GM12801 (cell line): ENCODE measurements at regions not wholly inside any gene's neighbourhood (a gene's known extent, or its start where the extent isn't known, plus 50 kb on each side); places are given as distances from the start of the nearest gene placed in this dataset.

Experiments used
- TF ChIP-seq, protein P1 (sequence below): IDR thresholded peaks from one replicate; pipeline ENCODE4 v1.5.1; 2011; ENCODE audit warnings: control low read depth; ENCODE audit not compliant: insufficient read length; ENCODE audit errors: extremely low read depth

DNA sequence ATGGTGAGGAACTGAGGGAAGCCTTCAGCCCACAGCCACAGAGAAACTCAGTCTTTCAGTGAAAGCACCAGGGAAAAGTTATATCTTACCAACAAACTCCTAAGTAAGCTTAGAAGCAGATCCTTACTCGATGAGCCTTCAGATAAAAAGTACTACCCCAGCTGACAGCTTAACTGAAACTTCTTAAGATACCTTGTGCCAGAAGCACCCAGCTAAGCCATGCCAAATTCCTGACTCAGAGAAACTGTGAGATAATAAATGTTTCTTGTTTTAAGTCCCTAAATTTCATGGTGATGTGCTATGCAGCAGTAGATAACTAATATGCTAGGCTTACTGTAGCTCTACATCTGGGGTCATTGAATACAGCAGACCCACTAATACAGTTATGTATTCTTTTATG lies 2025.0 kb downstream of the LRRC4C start:
- TF ChIP-seq, protein P1, sequence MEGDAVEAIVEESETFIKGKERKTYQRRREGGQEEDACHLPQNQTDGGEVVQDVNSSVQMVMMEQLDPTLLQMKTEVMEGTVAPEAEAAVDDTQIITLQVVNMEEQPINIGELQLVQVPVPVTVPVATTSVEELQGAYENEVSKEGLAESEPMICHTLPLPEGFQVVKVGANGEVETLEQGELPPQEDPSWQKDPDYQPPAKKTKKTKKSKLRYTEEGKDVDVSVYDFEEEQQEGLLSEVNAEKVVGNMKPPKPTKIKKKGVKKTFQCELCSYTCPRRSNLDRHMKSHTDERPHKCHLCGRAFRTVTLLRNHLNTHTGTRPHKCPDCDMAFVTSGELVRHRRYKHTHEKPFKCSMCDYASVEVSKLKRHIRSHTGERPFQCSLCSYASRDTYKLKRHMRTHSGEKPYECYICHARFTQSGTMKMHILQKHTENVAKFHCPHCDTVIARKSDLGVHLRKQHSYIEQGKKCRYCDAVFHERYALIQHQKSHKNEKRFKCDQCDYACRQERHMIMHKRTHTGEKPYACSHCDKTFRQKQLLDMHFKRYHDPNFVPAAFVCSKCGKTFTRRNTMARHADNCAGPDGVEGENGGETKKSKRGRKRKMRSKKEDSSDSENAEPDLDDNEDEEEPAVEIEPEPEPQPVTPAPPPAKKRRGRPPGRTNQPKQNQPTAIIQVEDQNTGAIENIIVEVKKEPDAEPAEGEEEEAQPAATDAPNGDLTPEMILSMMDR, result no peak

DNA sequence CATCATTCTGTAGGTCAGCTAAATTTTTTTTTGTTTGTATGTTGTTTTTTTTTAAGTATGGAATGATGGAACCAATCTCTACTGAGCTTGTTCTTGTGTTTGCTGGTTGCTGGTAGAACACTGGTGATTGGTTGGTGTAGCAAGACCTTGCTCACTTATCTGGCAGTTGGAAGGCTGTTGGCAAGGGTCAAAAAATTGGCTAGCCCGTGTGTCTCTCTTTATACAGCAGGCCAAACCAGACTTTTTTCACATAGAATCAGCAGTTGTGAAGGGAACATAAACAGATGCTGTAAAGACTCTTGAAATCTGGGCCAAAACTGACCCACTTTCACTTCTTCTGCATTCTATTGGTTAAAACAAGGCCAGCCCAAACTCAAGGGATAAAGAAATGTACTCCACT lies 2026.5 kb downstream of the LRRC4C start:
- TF ChIP-seq, protein P1, result no peak

DNA sequence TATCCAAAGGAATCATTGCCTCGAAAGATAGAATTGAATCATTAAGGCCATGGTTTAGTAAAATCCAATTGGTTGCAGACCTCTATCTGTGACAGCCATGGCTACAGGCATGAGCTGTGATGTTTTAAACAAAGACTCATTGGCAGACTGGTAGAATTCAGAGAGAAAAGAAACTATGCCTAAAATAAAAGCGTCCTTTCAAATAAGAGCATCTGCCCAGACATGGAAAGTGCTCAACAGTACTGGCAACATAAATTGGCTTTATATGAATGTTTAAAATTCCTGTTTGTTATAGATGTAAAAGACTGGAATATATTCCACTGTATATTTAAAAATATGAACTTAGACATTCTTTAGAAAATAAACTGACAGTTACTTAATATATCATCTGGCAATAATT lies 2034.2 kb downstream of the LRRC4C start:
- TF ChIP-seq, protein P1, result no peak

DNA sequence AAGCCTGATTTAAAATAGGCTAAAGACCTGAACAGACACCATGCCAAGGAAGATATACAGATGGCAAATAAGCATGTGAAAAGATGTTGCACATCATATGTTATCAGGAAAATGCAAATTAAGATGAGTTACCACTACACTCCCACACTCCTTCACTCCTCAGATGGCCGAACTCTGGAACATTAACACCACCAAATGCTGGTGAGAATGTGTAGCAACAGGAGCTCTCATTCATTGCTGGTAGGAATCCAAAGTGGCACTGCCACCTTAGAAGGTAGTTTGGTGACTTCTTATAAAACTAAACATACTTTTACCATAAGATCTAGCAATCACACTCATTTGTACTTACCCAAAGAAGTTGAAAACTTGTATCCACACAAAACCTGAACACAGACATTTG lies 2047.3 kb downstream of the LRRC4C start:
- TF ChIP-seq, protein P1, result no peak

DNA sequence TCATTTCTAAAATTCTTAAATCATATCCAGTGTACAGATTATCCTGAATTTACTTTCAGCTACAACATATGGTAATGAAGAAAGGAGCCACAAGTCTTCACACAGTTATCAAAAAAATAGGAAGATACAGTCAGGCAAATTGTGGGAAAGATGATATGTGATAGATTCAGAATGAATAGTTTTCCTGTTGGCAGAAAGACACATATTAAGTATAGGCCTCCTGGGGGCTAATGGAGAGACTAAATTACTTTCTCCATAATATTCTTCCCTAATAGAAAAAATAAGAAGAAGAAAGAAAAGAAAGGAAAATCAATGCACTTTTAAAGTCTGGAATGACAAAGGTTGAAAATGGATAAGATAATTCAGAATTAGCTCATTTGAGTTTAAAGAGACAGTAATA lies 2073.5 kb downstream of the LRRC4C start:
- TF ChIP-seq, protein P1, result no peak

DNA sequence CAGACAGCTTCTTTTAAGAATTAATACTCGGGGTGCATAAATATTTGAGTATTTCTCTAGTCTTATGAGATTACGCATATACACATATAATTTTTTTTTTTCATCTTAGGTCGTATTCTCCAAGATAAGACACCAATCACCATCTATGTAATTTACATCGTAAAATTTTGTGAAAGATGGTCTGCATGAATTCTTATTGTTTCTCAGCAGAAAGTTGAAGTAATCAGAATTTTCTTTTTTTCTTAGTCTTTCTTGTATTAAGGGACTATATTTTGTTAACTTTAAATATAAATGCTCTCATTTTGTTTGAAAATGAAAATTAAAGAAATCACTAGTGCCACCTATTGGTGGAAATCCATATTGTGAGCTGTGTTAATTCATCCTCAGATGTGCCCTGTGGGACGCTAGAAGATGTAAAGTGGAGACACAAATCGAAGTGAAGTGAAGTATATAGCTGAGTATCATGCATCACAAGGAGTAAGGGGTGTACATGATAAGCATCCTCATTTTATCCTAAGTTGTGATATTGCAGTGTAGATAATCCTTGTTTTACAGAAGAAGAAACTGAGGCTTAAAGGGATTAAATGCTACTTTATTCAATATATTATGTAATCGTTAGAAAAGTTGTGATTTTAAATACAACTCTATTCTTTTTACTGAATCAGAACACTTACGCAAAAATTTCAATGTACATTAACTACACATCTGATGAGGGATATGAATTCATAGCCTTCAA lies 2084.3 kb downstream of the LRRC4C start:
- TF ChIP-seq, protein P1, result no peak

DNA sequence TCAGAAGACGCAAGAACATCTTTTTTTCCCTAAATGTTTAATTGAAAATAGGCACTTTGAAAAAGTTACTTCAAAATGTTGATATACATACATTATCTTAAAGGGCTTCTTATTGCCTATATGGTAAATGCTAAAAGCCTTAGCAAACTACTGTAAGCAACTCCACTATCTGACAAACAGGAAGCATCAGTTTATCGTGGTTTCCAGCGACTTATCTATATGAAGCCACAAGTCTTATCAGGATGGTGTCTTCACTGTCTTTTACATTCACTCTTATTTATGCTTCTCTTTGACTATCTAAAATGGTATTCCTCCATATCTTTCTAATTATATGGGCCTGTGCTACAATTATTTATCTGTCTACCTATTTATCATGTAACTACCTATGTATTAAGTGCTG lies 2091.9 kb downstream of the LRRC4C start:
- TF ChIP-seq, protein P1, result no peak
